ENCODE measurements at regions not wholly inside any gene's neighbourhood (a gene's known extent, or its start where the extent isn't known, plus 50 kb on each side); places are given as distances from the start of the nearest gene placed in this dataset.

GRCh38 chr6:112799889-112800288 is 452.8 kb downstream of the RFPL4B start:
- TF ChIP-seq TAF1 (conservative IDR thresholded peaks at IDR 0.05) (no peak), FOXA2 (IDR thresholded peaks at IDR 0.05) (no peak), CTCF (IDR thresholded peaks at IDR 0.05; ENCODE audit: low read depth, low read length, missing input control) (no peak), NR2F2 (IDR thresholded peaks at IDR 0.05) (no peak), RAD21 (IDR thresholded peaks at IDR 0.05) (no peak), REST (IDR thresholded peaks at IDR 0.05) (no peak), MAX (IDR thresholded peaks at IDR 0.05) (no peak), SP1 (IDR thresholded peaks at IDR 0.05) (no peak), YY1 (IDR thresholded peaks at IDR 0.05) (no peak), ATF3 (IDR thresholded peaks at IDR 0.05) (no peak), JUND (IDR thresholded peaks at IDR 0.05) (no peak), ZBTB33 (IDR thresholded peaks at IDR 0.05) (no peak), HNF4A (conservative IDR thresholded peaks at IDR 0.05) (no peak), GABPA (IDR thresholded peaks at IDR 0.05 in 1 of 2, conservative IDR thresholded peaks at IDR 0.05 in 1 of 2) (no peak)
